Left ventricle myocardium inferior (tissue), 1 donor: ENCODE measurements at regions not wholly inside any gene's neighbourhood (a gene's known extent, or its start where the extent isn't known, plus 50 kb on each side); places are given as distances from the start of the nearest gene placed in this dataset.

Source experiments
- DNase-seq: peaks from one replicate; pipeline ENCODE4 v3.0.0-alpha.2; 2020
- H3K27ac ChIP-seq: fragments of 200-600 bp; replicated peaks from 2 replicates; pipeline ENCODE4 v1.8.0; 2021
- H3K27me3 ChIP-seq: fragments of 200-600 bp; 2 replicates; pipeline ENCODE4 v1.8.0; 2021; ENCODE audit warnings: low read depth
- H3K36me3 ChIP-seq: fragments of 200-600 bp; 2 replicates; pipeline ENCODE4 v1.8.0; 2021
- H3K4me1 ChIP-seq: fragments of 200-600 bp; 2 replicates; pipeline ENCODE4 v1.8.0; 2021
- H3K4me3 ChIP-seq: fragments of 200-600 bp; 2 replicates; pipeline ENCODE4 v1.8.0; 2021; ENCODE audit warnings: mild to moderate bottlenecking, moderate library complexity
- H3K9me3 ChIP-seq: fragments of 200-600 bp; replicated peaks from 2 replicates; pipeline ENCODE4 v1.8.0; 2021
- intact Hi-C: fragments of 100-400 bp; cut with micrococcal nuclease; formaldehyde crosslinking; loops from one replicate; pipeline ENCODE4 v1.11.0; 2022
- TF ChIP-seq, protein P1 (sequence below): fragments of 200-600 bp; IDR thresholded peaks from 2 replicates; pipeline ENCODE4 v1.8.0; 2021; ENCODE audit warnings: antibody characterized with exemption, mild to moderate bottlenecking, borderline replicate concordance
- donor health status: DM: no; HTN: yes; CAD: no; lungs with severe emphysema.

- TF ChIP-seq, protein P1, sequence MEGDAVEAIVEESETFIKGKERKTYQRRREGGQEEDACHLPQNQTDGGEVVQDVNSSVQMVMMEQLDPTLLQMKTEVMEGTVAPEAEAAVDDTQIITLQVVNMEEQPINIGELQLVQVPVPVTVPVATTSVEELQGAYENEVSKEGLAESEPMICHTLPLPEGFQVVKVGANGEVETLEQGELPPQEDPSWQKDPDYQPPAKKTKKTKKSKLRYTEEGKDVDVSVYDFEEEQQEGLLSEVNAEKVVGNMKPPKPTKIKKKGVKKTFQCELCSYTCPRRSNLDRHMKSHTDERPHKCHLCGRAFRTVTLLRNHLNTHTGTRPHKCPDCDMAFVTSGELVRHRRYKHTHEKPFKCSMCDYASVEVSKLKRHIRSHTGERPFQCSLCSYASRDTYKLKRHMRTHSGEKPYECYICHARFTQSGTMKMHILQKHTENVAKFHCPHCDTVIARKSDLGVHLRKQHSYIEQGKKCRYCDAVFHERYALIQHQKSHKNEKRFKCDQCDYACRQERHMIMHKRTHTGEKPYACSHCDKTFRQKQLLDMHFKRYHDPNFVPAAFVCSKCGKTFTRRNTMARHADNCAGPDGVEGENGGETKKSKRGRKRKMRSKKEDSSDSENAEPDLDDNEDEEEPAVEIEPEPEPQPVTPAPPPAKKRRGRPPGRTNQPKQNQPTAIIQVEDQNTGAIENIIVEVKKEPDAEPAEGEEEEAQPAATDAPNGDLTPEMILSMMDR, result no peak
- H3K27ac ChIP-seq, result no peak overlapping the region
- no peaks in the 10 kb centered on the region for H3K4me1 ChIP-seq
- no peak overlapping the region for H3K4me3 ChIP-seq
- no peaks in the 10 kb centered on the region for H3K9me3 ChIP-seq
- no peak for DNase-seq
- intact Hi-C loops, result no loop called here
- no peaks in the 10 kb centered on the region for H3K36me3 ChIP-seq
- no peaks in the 10 kb centered on the region for H3K27me3 ChIP-seq
Observed at GRCh38 chr18:40348196-40348595, 1606.8 kb upstream of the PIK3C3 start.

DNA sequence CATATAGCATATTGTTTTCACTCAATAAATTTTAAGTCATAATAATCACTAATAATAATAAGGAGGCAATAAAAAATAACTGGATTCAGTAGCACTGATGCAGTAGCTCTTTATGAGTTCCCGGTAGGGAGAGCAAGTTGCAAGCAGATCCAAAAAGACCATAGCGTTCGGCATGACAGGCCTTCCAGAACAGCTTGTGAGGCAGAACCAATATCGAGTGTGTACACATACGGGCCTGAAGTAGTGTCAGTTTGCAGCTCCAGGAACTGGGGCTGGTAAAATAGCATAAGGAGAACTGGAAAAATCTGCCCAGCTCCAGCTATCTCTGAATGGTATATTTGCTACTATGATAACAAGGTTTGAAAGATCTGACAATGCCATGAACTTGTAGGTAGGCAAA lies 1607.8 kb upstream of the PIK3C3 start:
- no peak overlapping the region for H3K27ac ChIP-seq
- TF ChIP-seq, protein P1, result no peak
- no peaks in the 10 kb centered on the region for H3K4me1 ChIP-seq
- H3K9me3 ChIP-seq, result no peaks in the 10 kb centered on the region
- H3K4me3 ChIP-seq, result no peak overlapping the region
- H3K36me3 ChIP-seq, result no peaks in the 10 kb centered on the region
- intact Hi-C loops, result no loop called here
- no peak for DNase-seq
- no peaks in the 10 kb centered on the region for H3K27me3 ChIP-seq

- Histone ChIP-seq H3K27ac (no peak overlapping the region), H3K36me3 (no peaks in the 10 kb centered on the region), H3K4me1 (no peaks in the 10 kb centered on the region), H3K9me3 (no peaks in the 10 kb centered on the region), H3K4me3 (no peak overlapping the region), H3K27me3 (no peaks in the 10 kb centered on the region)
- no peak for DNase-seq
- intact Hi-C loops, result no loop called here
- TF ChIP-seq, protein P1, result no peak
Observed at GRCh38 chr18:40346146-40346545, 1608.9 kb upstream of the PIK3C3 start.

GRCh38 chr18:40341701-40342100 lies 1613.3 kb upstream of the PIK3C3 start:
- intact Hi-C loops, result no loop called here
- no peaks in the 10 kb centered on the region for H3K4me1 ChIP-seq
- H3K36me3 ChIP-seq, result no peaks in the 10 kb centered on the region
- H3K27ac ChIP-seq, result no peak overlapping the region
- DNase-seq, result no peak
- H3K4me3 ChIP-seq, result no peak overlapping the region
- H3K9me3 ChIP-seq, result peaks cover 6% of the 10 kb centered on the region
- TF ChIP-seq, protein P1, result no peak
- no peaks in the 10 kb centered on the region for H3K27me3 ChIP-seq

- no peaks in the 10 kb centered on the region for H3K4me1 ChIP-seq
- intact Hi-C loops, result no loop called here
- no peak overlapping the region for H3K27ac ChIP-seq
- H3K27me3 ChIP-seq, result no peaks in the 10 kb centered on the region
- H3K36me3 ChIP-seq, result no peaks in the 10 kb centered on the region
- no peak for DNase-seq
- peaks cover 17% of the 10 kb centered on the region for H3K9me3 ChIP-seq
- no peak overlapping the region for H3K4me3 ChIP-seq
- TF ChIP-seq, protein P1, result no peak
Observed at GRCh38 chr18:40338284-40338683, 1616.8 kb upstream of the PIK3C3 start.

- DNase-seq, result no peak
- no peak overlapping the region for H3K27ac ChIP-seq
- TF ChIP-seq, protein P1, result no peak
- H3K9me3 ChIP-seq, result peaks cover 31% of the 10 kb centered on the region
- no peaks in the 10 kb centered on the region for H3K27me3 ChIP-seq
- intact Hi-C loops, result no loop called here
- no peak overlapping the region for H3K4me3 ChIP-seq
- H3K36me3 ChIP-seq, result no peaks in the 10 kb centered on the region
- H3K4me1 ChIP-seq, result no peaks in the 10 kb centered on the region
Observed at GRCh38 chr18:40326985-40327384, 1628.0 kb upstream of the PIK3C3 start.
